HG03196 (cell line): ENCODE measurements at regions not wholly inside any gene's neighbourhood (a gene's known extent, or its start where the extent isn't known, plus 50 kb on each side); places are given as distances from the start of the nearest gene placed in this dataset.
"Not testable (repeated sequence)": the region's sequence is repeated elsewhere in the genome, so short reads cannot be mapped to it uniquely, and the experiment has no call there.

Source experiments
- ATAC-seq: cut with Tn5 transposase; IDR thresholded peaks from one replicate; pipeline ENCODE4 v1.9.1; 2021; ENCODE audit not compliant: unreplicated experiment

DNA sequence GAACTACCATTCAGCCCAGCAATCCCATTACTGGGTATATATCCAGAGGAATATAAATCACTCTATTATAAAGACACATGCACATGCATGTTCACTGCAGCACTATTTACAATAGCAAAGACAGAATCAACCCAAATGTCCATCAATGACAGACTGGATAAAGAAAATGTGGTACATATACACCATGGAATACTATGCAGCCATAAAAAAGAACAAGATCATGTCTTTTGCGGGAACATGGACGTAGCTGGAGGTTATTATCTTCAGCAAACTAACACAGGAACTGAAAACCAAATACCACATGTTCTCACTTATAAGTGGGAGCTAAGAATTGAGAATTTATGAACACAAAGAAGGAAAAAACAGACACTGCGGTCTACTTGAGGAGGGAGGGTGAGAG lies 195.1 kb downstream of the GPAT3 start:
- ATAC-seq = not testable (repeated sequence)

- no peak for ATAC-seq
These were observed 192.3 kb downstream of the GPAT3 start for GRCh38 chr4:83728191-83728590.

DNA sequence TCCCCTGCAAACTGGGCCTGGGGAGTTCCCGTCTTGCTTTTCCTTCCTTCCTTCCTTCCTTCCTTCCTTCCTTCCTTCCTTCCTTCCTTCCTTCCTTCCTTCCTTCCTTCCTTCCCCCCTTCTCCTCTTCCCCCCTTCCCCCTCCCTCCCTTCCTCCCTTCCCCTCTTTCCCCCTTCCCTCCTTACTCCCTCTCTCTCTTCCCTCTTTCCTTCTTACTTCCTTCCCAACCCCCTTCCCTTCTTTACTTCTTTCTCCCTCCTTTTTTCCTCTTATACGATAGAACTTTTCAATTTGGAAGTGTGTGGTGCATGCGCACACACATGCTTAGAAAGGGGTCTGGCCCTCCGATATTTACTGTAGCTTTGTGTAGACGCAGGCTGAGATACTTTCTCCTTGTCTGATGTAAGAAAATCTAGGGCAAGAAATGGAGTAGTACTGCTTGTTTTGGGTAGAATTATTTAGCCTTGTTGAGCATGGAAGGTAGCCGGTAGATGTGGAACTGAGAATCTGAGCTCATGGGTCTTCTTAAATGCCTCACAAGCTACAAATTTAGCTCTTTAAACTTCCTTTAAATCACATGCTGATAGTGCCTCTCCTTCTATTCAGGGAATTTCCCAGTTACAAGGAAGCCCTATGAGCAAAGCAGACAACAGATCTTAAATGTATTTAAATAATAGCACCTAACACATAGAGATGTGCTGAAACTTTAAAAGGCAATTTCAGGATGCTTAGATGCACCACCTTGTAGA lies 189.6 kb downstream of the GPAT3 start:
- ATAC-seq = no peak

- no peak for ATAC-seq
These were observed 188.8 kb downstream of the GPAT3 start for GRCh38 chr4:83724485-83725335.

GRCh38 chr4:83723609-83724008 lies 187.7 kb downstream of the GPAT3 start:
- ATAC-seq = no peak

DNA sequence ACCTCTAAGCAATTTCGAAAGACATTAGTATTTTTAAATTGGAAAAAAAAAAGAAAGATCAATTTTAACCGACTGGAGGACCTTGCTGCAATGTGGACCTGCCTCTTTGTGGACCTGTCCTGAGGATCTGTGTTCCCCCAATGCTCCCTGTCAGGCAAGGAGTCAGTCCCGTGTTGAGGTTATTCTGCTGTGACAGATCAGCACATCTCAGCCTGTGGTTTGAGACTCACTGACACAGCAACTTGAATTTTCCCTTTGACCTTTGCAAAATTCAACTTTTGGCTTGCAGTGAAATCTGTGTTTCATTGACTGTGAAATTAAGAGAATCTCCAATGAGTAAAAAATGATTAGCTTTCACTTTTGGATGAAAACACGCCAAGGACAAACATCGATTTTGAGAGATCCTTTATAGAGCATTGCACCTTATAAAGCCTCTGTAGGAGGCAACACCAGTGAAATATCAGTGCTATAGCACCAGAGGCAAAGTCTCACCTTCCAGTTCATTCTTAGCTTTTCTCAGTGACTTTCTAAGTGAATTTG lies 186.9 kb downstream of the GPAT3 start:
- no peak for ATAC-seq

- ATAC-seq = no peak
These were observed 181.0 kb downstream of the GPAT3 start for GRCh38 chr4:83716874-83717273.

DNA sequence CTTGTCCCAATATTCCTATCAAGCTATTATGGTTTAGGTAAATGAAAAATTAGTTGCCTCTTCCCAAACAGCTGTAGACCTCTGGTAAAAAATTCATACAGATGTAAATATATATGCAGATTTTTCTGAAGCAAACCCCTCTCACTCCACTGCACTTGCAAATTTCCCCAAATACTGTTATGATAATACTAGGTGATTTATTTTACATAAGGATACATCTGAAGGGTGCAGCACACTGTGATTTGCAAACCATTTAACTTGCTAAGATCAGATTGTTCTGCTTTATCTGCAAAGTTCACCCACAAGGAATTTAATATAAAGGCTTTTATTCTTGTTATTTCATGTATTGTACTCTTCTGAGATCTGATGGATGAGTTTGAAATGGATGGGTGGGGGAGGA lies 177.0 kb downstream of the GPAT3 start:
- ATAC-seq = no peak

GRCh38 chr4:83709627-83710026 lies 173.7 kb downstream of the GPAT3 start:
- ATAC-seq = no peak

GRCh38 chr4:83708500-83709175 lies 172.7 kb downstream of the GPAT3 start:
- ATAC-seq = no peak

DNA sequence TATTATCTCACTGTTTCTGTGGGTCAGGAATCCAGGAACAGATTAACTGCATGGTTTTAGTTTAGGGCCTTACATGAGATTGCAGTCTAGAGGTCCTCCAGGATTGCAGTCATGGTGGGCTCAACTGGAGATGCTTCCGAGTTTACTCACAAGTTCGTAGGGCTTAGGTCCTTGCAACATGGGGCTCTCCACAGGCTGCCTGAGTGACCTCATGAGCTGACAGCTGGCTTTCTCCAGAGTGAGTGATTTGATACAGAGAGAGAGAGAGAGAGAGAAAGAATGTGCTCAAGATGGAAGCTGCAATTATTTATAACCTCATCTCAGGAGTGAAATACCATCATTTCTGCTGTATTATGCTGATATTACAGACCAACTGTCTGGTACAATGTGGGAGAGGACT lies 168.9 kb downstream of the GPAT3 start:
- ATAC-seq = no peak

DNA sequence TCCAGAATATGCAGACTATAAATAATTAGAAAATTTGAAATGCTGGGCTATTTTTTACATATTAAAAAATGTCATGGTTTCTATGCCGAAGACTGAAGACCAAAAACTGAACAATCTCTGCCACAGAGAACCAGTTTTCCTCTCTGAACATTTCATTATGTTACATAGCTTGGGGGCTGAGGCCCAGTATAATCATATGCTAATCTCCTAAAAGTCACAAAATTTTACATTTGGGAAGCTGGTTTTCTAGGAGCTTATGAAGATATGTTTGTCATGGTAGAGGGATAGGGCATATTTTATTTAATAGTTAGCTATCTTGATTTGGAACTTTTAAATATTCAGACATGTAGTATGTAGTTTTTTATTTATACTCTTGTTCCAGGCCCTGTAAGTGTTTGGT lies 167.8 kb downstream of the GPAT3 start:
- ATAC-seq = no peak

DNA sequence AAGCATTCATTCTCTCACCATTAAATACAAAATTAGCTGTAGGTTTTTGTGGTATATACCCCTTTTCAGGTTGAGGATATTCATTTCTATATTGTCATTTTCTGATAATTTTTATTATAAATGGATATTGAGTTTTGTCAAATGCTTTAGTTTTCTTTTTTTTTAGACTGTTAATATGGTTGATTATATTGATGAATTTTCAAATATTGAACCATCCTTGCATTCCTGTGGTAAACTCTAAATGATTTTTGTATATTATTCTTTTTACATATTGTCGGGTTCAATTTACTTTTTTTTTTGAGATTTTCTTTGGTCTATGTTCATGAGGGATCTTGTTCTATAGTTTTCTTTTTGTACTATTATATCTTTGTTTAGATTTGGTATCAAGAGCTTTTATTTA lies 165.1 kb downstream of the GPAT3 start:
- ATAC-seq = no peak

- no peak for ATAC-seq
These were observed 163.4 kb downstream of the GPAT3 start for GRCh38 chr4:83699358-83699757.

DNA sequence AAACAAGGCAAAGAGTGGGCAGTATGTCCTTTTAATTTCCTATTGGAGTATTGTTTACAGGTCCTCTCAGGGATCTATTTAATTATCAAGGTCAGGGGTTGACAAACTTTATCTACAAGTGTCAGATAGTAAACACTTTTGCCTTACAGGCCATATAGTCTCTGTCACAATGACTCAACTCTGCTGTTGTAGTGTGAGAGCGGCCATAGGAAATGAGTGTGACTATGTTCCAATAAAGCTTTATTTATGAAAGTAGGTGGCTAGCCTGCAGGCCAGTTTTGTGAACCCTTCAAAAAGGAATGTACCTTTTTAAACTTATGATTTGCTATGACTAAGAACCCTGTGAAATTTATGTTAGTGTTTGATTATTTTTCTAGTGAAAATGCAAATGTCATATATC lies 156.1 kb downstream of the GPAT3 start:
- no peak for ATAC-seq

- no peak for ATAC-seq
These were observed 150.3 kb downstream of the GPAT3 start for GRCh38 chr4:83686166-83686565.

DNA sequence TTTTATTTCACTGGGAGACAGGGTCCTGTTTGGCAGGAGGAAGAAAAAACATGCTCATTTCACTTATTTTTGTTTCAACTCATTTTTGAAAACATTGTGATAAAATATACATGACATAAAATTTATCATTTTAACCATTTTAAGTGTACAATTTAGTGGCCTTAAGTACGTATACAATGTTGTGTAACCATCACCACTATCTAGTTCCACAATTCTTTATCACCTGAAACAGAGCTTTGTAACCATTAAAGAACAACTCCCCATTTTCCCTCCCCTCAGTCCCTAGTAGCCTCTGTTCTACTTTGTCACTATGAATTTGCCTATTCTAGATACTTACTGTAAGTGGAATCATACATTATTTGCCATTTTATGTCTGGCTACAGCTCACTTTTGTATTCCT lies 143.8 kb downstream of the GPAT3 start:
- no peak for ATAC-seq

DNA sequence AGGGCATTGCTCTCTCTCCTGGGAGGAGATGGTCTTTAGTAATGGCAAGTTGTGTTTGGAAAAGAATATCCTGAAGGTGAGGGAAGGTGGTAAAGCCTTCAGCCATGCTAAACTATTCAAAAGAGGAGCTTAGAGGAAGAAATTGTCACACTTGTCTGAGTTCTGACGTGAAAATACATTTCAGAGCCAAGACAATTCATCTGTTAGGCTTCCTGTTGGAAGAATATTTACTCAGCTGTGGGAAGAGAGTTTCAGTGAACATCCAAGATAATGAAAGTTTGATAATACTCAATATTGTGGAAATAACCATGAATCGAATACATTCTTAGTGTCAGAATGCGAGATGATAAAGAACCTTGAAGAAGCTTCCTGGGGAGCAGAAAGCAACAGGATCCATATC lies 143.3 kb downstream of the GPAT3 start:
- no peak for ATAC-seq

DNA sequence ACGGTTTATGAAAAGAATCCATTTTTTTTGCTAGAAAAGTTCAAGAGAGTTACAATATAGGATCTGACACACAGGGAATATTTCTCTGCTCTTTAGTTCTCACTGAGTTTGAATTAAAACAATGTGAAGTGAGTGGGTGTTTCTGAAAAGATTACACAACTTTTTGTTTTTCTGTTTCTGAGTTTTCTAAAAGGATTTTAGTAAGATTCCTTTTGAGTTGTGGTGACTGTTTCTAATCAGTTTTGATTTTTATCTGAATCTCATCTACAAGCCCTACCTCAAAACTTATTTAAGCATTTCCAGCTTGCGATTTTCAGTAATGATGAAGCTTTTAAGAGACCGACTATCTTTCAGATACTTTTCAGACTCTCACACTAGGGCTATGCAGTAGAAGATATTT lies 141.7 kb downstream of the GPAT3 start:
- no peak for ATAC-seq

- no peak for ATAC-seq
These were observed 128.8 kb downstream of the GPAT3 start for GRCh38 chr4:83664741-83665140.

GRCh38 chr4:83664071-83664470 lies 128.2 kb downstream of the GPAT3 start:
- ATAC-seq = no peak

GRCh38 chr4:83662204-83662603 lies 126.3 kb downstream of the GPAT3 start:
- ATAC-seq = no peak
